NCI-H510A treated with DMSO at 0.1 percent for 48 hours (cell line): ENCODE measurements at regions not wholly inside any gene's neighbourhood (a gene's known extent, or its start where the extent isn't known, plus 50 kb on each side); places are given as distances from the start of the nearest gene placed in this dataset.

Source experiments
- DNase-seq: peaks from one replicate; lab custom pipeline; 2025; lab: John Stamatoyannopoulos, UW

GRCh38 chr4:111664308-111664945, 480.8 kb upstream of the FAM241A start:
- no peak for DNase-seq

DNA sequence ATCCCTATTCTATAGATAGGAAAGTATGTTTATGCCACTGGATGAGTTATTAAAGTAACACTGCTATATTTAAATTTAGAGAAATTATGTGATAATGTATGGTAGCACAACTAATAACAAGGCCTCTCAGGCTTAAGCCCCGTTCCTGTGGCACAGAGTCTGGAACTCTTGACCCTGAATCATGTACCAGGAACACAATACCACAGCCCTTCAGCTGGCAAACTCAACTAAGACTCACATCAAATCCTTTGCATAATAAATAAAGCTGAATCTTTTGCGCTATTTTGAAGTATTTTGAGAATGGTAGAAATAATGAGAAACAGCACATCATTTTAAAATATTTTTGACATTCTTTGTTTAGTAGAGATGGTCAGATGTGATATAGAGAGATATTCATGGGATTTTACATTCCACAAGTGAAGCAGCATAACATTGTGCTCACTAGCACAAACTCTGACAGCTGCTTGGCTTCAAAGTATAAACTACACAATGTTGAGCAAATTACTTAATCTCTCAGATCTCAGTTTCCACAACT, 478.4 kb upstream of the FAM241A start:
- DNase-seq = no peak

DNA sequence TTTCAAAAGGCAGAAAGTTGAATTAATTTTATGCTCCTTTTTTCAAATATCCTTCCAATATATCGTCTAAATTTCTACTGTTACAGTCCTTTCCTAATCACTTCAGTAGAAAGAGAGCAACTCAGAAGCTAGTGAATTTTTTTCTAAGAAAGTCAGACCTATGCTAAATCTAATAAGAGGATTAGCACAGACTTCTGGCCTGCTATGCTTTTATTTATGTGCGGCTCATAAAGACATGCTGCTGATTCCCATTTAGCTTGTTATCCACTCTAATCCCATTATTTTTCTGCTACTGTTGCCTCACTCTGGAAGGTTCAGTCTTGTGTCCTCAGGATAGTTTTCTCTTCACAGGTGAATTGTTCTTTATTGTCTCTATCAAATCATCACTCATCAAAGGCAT, 473.5 kb upstream of the FAM241A start:
- no peak for DNase-seq

GRCh38 chr4:111675746-111676145, 469.5 kb upstream of the FAM241A start:
- no peak for DNase-seq

DNA sequence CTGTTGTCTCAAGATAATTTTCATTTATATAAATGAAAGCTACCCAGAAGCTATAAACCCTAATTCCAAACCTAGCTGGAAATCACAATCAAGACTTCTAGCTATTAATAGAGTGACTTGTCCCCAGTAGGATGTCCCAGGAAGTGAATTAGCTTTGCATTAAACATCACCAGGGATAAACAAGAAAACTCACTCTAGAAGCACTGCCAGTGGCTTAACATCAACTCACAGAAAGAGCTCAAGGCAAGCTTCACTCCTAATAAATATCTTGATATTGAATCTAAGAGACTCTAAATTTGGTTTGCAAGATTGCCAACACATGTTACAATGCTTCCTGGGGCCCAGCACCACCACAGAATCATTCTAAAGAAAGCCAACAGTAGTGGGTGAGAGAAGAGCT, 468.7 kb upstream of the FAM241A start:
- DNase-seq = no peak

DNA sequence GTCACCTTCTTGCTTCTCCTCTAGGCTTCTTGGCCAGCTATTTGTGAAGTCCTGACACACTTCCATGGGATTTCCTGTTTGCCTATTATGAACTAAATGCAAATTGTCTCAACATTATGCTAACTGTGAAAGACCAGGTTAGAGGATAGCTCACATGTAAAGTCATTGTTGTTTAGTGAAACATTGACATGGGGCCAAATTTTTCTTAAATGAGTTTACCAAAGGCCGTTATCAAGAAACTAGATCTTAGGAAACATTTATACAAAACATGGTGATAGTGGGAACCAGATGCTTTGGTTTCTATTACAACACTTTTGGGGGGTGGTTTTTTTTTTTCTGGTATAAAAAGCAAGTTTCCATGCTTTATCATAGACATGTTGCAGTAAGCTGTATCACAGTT, 466.8 kb upstream of the FAM241A start:
- DNase-seq = no peak

- no peak for DNase-seq
Measured at GRCh38 chr4:111678908-111679307, 466.3 kb upstream of the FAM241A start.

- DNase-seq = no peak
Measured at GRCh38 chr4:111681270-111681669, 464.0 kb upstream of the FAM241A start.

DNA sequence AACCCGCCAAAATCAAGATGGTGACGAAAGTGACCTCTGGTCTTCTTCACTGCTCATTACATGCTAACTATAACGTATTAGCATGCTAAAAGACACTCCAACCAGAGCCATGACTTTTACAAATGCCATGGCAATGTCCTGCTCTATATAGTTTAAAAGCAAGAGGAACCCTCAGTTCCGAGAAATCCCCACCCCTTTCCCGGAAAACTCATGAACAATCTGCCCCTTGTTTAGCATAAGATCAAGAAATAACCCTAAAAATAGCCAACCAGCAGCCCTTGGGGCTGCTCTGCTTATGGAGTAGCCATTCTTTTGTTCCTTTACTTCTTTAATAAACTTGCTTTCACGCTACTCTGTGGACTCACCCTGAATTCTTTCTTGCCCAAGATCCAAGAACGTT, 463.5 kb upstream of the FAM241A start:
- DNase-seq = no peak

DNA sequence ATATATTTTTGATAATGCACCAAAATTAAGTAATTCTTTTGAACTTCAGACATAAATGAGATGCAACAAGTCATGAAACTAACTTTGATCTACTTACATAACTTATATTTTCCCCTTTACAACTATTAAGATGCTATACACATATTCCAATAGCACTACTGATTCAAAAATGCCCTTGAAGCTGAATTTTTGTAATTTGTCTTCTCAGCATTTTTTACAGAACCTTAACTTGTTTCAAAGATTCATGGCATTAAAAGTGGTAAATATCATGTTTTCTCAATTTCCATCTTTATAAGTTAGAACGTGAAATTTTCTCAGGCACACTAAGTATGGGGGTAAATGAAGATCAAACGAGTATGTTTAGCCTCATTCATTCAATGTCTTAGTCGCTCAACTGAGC, 460.0 kb upstream of the FAM241A start:
- DNase-seq = no peak

DNA sequence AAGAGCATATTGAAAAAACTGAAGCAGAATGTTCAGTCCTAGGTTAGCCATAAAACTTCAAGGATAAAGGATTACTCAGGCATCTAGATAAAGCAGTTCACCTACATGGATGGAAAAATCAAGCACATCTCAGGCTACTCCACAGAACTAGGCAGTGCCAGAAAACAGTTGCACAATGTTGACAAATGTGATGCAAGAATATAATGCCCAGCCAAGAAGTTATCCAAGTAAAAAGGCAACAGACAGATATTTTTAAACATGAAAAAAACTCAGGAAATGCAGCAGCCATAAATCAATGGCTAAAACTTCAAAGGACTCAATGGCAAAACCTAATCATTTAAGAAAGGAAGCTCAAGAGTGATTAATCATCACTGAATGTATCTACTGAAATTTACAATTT, 456.0 kb upstream of the FAM241A start:
- DNase-seq = no peak

DNA sequence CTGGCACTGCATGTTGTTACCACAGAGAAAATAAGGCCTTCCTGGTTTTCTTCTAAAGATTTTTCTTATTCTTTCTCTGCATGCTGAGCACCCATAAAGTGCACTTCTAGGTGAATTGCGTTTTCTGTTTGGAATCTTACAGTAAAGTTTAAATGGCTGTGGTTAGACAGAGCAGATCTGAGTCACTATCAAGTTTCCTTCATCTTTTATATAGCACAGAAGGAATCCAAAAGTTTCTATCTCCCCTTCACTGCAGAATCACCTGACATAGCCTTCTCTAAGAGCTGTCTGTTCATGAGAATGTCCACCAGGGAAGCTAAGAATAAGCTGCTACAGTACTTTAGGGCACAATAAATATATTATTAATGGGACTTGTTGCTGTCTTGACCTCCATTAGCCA, 455.5 kb upstream of the FAM241A start:
- DNase-seq = no peak

DNA sequence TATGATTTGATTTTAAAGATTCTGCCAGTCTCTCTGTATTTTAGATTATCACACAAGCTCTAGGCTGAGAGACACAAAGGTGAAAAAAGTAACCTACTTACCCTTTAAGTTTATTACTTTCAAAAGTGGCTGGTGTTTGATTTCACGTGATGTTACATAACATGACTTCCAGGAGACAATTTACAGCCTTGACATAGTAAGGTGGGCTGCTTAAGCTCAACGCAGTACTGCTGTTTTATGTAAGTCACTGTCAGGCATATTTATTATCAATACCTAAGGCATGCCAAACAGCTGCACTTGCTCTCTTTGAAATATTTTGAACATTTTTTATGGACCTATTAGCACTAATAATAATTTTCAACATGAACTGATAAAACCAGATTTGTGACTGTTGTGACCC, 451.5 kb upstream of the FAM241A start:
- DNase-seq = no peak

DNA sequence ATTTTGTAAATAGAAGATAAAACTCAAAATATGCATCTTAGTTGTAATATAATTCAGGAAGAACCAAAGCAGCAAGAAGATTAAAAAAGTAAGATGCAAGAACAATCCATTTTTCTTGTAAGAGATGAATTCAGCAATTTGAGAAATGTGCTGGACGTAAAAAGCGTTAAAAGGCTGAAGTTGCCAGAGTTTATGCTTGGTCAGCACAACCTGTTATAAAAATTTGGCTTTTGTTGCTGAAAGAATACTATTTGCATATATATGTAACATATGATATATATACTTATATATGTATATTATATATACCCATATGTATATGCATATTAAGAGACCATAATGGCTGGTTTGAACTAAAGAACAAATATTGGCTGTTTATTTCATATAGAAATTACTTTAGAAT, 449.6 kb upstream of the FAM241A start:
- DNase-seq = no peak

DNA sequence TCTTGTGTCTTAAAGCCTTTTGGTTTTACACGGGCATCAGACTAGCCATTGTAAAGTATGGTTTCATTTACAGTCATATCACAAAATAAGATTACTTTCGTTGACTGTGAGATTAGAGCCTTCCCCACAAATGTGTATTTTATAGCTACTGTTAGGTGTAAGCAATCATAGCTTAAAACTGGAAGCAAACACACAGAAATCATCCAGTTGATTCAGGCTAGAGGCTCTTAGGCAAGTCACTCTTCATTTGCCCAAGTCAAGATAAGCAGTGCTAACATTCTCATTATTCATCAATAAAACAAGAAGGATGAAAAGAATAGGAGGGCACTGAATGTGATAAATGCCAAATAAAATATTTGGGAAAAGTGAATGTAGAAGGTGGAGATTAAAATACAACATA, 448.7 kb upstream of the FAM241A start:
- DNase-seq = no peak

GRCh38 chr4:111697176-111697942, 447.9 kb upstream of the FAM241A start:
- DNase-seq = peak; percentile 8

- DNase-seq = no peak
Measured at GRCh38 chr4:111698361-111698760, 446.9 kb upstream of the FAM241A start.

- no peak for DNase-seq
Measured at GRCh38 chr4:111699165-111699564, 446.1 kb upstream of the FAM241A start.

- no peak for DNase-seq
Measured at GRCh38 chr4:111701102-111701501, 444.2 kb upstream of the FAM241A start.

DNA sequence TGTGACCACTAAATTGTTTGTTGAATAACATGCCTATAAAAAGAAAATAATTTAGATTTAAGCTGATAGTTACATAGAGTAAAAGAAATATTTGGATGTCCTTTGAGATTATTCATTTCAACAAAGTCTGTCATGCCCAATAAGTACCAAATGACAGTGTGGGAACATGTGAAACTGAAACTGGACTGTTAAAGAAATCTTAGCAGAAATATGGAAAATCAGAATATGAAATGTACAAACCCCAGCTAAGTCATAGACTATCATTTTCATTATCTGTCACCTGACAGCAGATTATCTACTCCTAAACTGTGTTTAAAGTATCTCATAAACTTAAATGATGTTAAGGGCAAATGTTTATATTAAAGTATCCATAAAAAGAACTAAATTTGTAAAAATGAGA, 437.8 kb upstream of the FAM241A start:
- no peak for DNase-seq

DNA sequence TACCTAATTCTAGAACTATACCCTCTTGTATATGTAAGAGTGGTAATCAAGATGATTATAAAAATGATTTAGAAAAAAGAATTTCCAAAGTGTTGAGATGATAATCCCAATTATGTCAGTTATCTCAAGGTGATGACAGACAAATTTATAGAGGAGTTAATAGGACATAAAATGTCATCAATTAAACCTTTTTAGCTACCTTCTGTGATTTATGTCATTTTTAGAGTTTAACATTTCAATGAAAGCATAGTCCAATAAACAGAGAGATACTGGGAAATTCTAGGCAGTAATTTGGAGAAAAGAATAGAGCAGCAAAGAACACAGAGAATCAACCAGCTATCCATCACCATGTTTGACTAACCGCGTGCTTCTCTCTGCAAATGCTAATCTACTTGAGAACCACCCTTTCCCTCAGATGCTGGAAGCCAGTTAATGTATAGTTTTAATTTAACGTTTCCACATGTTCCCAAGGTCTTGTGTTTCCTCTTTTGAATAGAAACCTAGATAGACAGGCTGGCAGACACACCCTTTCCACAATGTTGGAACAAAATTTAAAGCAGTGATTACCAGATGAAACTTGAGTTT, 433.1 kb upstream of the FAM241A start:
- no peak for DNase-seq

GRCh38 chr4:111713276-111713675, 432.0 kb upstream of the FAM241A start:
- no peak for DNase-seq

- no peak for DNase-seq
Measured at GRCh38 chr4:111717921-111718320, 427.3 kb upstream of the FAM241A start.
